ENCODE measurements at regions not wholly inside any gene's neighbourhood (a gene's known extent, or its start where the extent isn't known, plus 50 kb on each side); places are given as distances from the start of the nearest gene placed in this dataset.

GRCh38 chr4:108393890-108394472, 225.2 kb upstream of the LEF1 start:
- Histone ChIP-seq H3K9ac (ENCODE audit: insufficient read depth in 1 of 2, low read length in 2 of 2) (no peak overlapping the region), H3K27ac (ENCODE audit: low read depth in 1 of 2, low read length in 1 of 2) (no peak overlapping the region), H3K4me1 (ENCODE audit: control insufficient read depth in 5 of 5, insufficient read depth in 5 of 5, low read length in 5 of 5) (peaks cover 0 to 4% (median 0%) of the 10 kb centered on the region in 5 donors), H3K4me3 (no peak overlapping the region), H3K36me3 (ENCODE audit: control insufficient read depth in 4 of 4, insufficient read depth in 4 of 4, low read length in 4 of 4) (no peaks in the 10 kb centered on the region), H3K27me3 (ENCODE audit: control insufficient read depth in 3 of 3, insufficient read depth in 3 of 3, low read length in 2 of 3) (no peaks in the 10 kb centered on the region), H3K9me3 (ENCODE audit: control insufficient read depth in 4 of 4, insufficient read depth in 3 of 4, low read length in 3 of 4) (peaks cover 0 to 2% (median 0%) of the 10 kb centered on the region in 4 donors)
- ATAC-seq (ENCODE audit: insufficient read depth, low FRiP score) (no peak), DNase-seq (no peak)
- WGBS, 2 donors: 98 to 100% methylated on average over 1 of the region's 1 CpG
- TF ChIP-seq CTCF (IDR thresholded peaks at IDR 0.05; ENCODE audit: control extremely low read depth, extremely low read depth): no peak

DNA sequence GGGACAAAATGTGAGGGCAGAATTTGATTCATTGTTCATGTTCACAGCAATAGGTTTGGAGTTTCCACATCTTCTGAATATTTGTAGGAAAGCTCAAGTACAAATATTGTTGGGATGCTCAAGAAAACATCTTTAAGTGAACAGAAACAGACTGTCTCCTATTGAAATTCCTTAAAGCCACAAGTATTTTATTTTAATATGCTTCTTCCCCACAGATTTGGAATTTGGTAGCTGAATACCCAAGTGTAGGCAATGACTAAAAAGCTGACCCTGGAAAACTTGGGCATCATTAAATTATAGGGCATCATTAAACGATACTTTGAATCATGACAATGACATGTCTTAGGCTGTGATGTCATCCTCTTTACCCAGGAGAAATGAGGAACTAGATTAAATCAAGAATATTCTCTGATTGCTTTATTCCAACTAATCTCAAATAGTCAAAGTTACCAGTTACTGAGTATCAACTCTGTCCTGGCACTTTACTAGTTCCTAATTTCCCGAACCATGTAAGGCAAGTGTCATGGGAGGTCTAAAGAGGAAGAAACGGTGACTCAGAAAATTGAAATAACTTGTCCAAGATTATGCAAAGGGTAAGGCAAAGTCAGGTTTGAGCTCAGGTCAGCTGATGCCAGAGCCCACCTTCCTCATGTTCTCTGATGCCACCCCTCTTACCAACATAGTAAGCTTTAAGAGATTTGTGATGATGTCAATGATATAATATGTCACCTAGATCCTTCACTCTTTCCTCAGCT, 223.1 kb upstream of the LEF1 start:
- no peak for ATAC-seq (ENCODE audit: insufficient read depth, low FRiP score)
- H3K4me3 ChIP-seq: no peak overlapping the region
- 80 to 85% methylated on average over 3 of the region's 3 CpGs for WGBS, 2 donors
- H3K9ac ChIP-seq (ENCODE audit: insufficient read depth in 1 of 2, low read length in 2 of 2): no peak overlapping the region
- no peak for DNase-seq
- no peaks in the 10 kb centered on the region for H3K27me3 ChIP-seq (ENCODE audit: control insufficient read depth in 3 of 3, insufficient read depth in 3 of 3, low read length in 2 of 3)
- no peaks in the 10 kb centered on the region for H3K9me3 ChIP-seq (ENCODE audit: control insufficient read depth in 4 of 4, insufficient read depth in 3 of 4, low read length in 3 of 4)
- no peak overlapping the region for H3K27ac ChIP-seq (ENCODE audit: low read depth in 1 of 2, low read length in 1 of 2)
- peaks cover 0 to 2% (median 0%) of the 10 kb centered on the region in 5 donors for H3K4me1 ChIP-seq (ENCODE audit: control insufficient read depth in 5 of 5, insufficient read depth in 5 of 5, low read length in 5 of 5)
- TF ChIP-seq CTCF (IDR thresholded peaks at IDR 0.05; ENCODE audit: control extremely low read depth, extremely low read depth): no peak
- H3K36me3 ChIP-seq (ENCODE audit: control insufficient read depth in 4 of 4, insufficient read depth in 4 of 4, low read length in 4 of 4): no peaks in the 10 kb centered on the region

DNA sequence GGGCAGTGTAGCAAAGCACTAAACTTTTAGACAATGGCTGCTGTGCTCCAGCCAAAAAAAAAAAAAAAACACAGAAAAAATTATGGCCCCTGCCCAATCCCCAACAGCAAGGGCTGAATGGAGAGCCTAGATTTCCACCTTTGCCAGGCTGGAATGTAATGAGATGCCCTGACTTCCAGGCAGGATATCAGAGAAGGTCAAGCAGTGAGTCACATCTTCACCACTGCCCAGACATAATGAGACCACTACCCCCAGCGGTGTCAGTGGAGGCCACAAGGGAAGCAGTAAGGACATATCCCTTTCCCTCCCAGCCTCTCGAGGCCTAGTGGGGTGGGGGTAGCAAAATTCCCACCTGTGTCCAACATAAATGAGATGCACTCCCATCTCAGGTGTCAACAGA, 216.3 kb upstream of the LEF1 start:
- TF ChIP-seq CTCF (IDR thresholded peaks at IDR 0.05; ENCODE audit: control extremely low read depth, extremely low read depth): no peak
- H3K4me3 ChIP-seq: no peak overlapping the region
- no peak overlapping the region for H3K9ac ChIP-seq (ENCODE audit: insufficient read depth in 1 of 2, low read length in 2 of 2)
- no peak overlapping the region for H3K27ac ChIP-seq (ENCODE audit: low read depth in 1 of 2, low read length in 1 of 2)
- DNase-seq (no peak), ATAC-seq (ENCODE audit: insufficient read depth, low FRiP score) (no peak)
- no peaks in the 10 kb centered on the region for H3K36me3 ChIP-seq (ENCODE audit: control insufficient read depth in 4 of 4, insufficient read depth in 4 of 4, low read length in 4 of 4)
- H3K4me1 ChIP-seq (ENCODE audit: control insufficient read depth in 5 of 5, insufficient read depth in 5 of 5, low read length in 5 of 5): no peaks in the 10 kb centered on the region
- H3K9me3 ChIP-seq (ENCODE audit: control insufficient read depth in 4 of 4, insufficient read depth in 3 of 4, low read length in 3 of 4): peaks cover 0 to 7% (median 0%) of the 10 kb centered on the region in 4 donors
- H3K27me3 ChIP-seq (ENCODE audit: control insufficient read depth in 3 of 3, insufficient read depth in 3 of 3, low read length in 2 of 3): no peaks in the 10 kb centered on the region
- WGBS, 2 donors: 87 to 96% methylated on average over 2 of the region's 2 CpGs
